Natural killer cell (primary cell): ENCODE measurements at regions not wholly inside any gene's neighbourhood (a gene's known extent, or its start where the extent isn't known, plus 50 kb on each side); places are given as distances from the start of the nearest gene placed in this dataset.

ENCODE experiments used
- ATAC-seq, 3 donors: fragments of 150-1000 bp in 2 of 3; fragments of 200-7000 bp in 1 of 3; cut with Tn5 transposase; 1 replicate in 1 of 3; 2 replicates in 2 of 3; pipeline ENCODE4 v1.10.0; 2021; ENCODE audit warnings: mild to moderate bottlenecking in 2 of 3, moderate library complexity in 2 of 3
- DNase-seq, 2 donors: peaks; one replicate each; pipeline versions ENCODE4 v3.0.0 to v3.0.0-alpha.2; 2013 to 2021; ENCODE audit warnings: mixed read lengths in 1 of 2
- H3K27ac ChIP-seq: one replicate; pipeline ENCODE4 v1.5.1; 2013; ENCODE audit warnings: mild to moderate bottlenecking, low read length
- H3K27me3 ChIP-seq: one replicate; pipeline ENCODE4 v1.6.1; 2013; ENCODE audit warnings: low read length; ENCODE audit not compliant: control insufficient read depth, insufficient read depth
- H3K36me3 ChIP-seq: one replicate; pipeline ENCODE4 v1.6.1; 2013; ENCODE audit warnings: low read length; ENCODE audit not compliant: control insufficient read depth, insufficient read depth
- H3K4me1 ChIP-seq: one replicate; pipeline ENCODE4 v1.6.1; 2013; ENCODE audit warnings: low read length; ENCODE audit not compliant: control insufficient read depth, insufficient read depth
- H3K4me3 ChIP-seq: one replicate; pipeline ENCODE4 v1.5.1; 2013; ENCODE audit warnings: low read length
- H3K9me3 ChIP-seq: one replicate; pipeline ENCODE4 v1.6.1; 2013; ENCODE audit warnings: low read length; ENCODE audit not compliant: control insufficient read depth, insufficient read depth
- H3K27ac Mint-ChIP-seq, 2 donors: one replicate each; pipeline ENCODE4 v1.8.0; 2022; ENCODE audit warnings: mild to moderate bottlenecking in 2 of 2, mixed read lengths in 2 of 2, moderate library complexity in 1 of 2
- H3K27me3 Mint-ChIP-seq, 2 donors: one replicate each; pipeline ENCODE4 v1.8.0; 2022; ENCODE audit warnings: low read depth in 2 of 2, mixed read lengths in 2 of 2
- H3K36me3 Mint-ChIP-seq: one replicate; pipeline ENCODE4 v1.8.0; 2022; ENCODE audit warnings: mixed read lengths
- H3K4me1 Mint-ChIP-seq, 2 donors: one replicate each; pipeline ENCODE4 v1.8.0; 2022; ENCODE audit warnings: mixed read lengths in 2 of 2
- H3K4me3 Mint-ChIP-seq: one replicate; pipeline ENCODE4 v1.8.0; 2022; ENCODE audit warnings: mild to moderate bottlenecking, moderate library complexity, mixed read lengths
- H3K9me3 Mint-ChIP-seq, 2 donors: one replicate each; pipeline ENCODE4 v1.8.0; 2022; ENCODE audit warnings: mixed read lengths in 2 of 2
- WGBS: methylation state at CpG from one replicate; pipeline ENCODE4 v1.1.7; 2013; ENCODE audit warnings: missing lambda C conversion rate; ENCODE audit not compliant: insufficient coverage; 5-methylcytosine and 5-hydroxymethylcytosine counted together
- intact Hi-C: fragments of 100-400 bp; cut with micrococcal nuclease; formaldehyde crosslinking; loops from one replicate; pipeline ENCODE4 v1.14.2; 2022
- TF ChIP-seq, protein P1 (sequence below): fragments of 200-600 bp; IDR thresholded peaks from one replicate; pipeline ENCODE4 v1.8.0; 2022; ENCODE audit warnings: antibody characterized with exemption

DNA sequence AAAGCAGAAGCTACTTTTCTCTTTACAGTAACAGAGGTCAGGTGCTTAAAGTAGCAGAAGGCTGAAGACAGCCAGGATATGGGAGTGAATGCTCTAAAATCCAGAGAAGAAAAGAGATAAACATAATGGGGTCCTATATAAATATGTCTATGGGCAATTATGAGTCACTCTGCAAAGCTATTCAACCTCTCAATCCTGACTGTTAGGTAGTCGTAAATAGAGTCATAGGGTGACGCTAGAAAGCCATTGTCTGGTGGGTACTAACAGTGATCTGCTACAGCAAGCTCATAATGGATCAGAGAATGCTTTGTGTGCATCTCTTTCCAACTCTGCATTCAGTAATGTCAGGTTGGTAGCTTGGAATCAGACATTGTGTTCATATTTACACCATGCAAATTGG is 53.5 kb upstream of the PDE5A start:
- H3K9me3 Mint-ChIP-seq = peaks cover 0 to 3% of the 10 kb centered on the region in 2 donors
- H3K4me3 Mint-ChIP-seq = no peak overlapping the region
- intact Hi-C loops = no loop called here
- no peaks in the 10 kb centered on the region for H3K27me3 Mint-ChIP-seq
- TF ChIP-seq, protein P1, sequence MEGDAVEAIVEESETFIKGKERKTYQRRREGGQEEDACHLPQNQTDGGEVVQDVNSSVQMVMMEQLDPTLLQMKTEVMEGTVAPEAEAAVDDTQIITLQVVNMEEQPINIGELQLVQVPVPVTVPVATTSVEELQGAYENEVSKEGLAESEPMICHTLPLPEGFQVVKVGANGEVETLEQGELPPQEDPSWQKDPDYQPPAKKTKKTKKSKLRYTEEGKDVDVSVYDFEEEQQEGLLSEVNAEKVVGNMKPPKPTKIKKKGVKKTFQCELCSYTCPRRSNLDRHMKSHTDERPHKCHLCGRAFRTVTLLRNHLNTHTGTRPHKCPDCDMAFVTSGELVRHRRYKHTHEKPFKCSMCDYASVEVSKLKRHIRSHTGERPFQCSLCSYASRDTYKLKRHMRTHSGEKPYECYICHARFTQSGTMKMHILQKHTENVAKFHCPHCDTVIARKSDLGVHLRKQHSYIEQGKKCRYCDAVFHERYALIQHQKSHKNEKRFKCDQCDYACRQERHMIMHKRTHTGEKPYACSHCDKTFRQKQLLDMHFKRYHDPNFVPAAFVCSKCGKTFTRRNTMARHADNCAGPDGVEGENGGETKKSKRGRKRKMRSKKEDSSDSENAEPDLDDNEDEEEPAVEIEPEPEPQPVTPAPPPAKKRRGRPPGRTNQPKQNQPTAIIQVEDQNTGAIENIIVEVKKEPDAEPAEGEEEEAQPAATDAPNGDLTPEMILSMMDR = no peak
- WGBS = 74% methylated on average over 2 of the region's 2 CpGs
- H3K27me3 ChIP-seq = no peaks in the 10 kb centered on the region
- H3K9me3 ChIP-seq = no peaks in the 10 kb centered on the region
- no peak for DNase-seq
- ATAC-seq = no peak
- no peaks in the 10 kb centered on the region for H3K36me3 Mint-ChIP-seq
- no peak overlapping the region for H3K27ac ChIP-seq
- no peak overlapping the region for H3K4me3 ChIP-seq
- H3K27ac Mint-ChIP-seq = no peak overlapping the region
- H3K4me1 ChIP-seq = no peaks in the 10 kb centered on the region
- H3K4me1 Mint-ChIP-seq = no peaks in the 10 kb centered on the region
- no peaks in the 10 kb centered on the region for H3K36me3 ChIP-seq

DNA sequence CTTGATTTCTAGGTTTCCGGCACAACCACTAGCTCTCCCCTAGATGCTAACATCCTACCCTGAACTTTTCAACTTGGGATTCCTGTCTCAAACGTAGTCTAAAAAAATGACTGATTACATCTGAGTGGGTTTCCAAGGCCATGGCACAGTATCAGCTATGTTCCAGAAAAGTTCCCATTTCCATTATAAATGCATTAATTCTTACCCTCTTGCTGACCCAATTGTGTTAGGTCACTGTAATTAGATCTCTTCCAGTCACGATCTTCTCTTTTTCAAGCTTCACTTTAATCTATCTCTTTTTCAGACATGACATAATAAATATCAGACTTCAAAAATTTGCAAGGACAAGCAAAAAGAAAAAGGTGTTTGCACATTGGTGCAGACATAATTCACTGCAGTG is 50.6 kb upstream of the PDE5A start:
- WGBS = 43% methylated on average over 3 of the region's 3 CpGs

DNA sequence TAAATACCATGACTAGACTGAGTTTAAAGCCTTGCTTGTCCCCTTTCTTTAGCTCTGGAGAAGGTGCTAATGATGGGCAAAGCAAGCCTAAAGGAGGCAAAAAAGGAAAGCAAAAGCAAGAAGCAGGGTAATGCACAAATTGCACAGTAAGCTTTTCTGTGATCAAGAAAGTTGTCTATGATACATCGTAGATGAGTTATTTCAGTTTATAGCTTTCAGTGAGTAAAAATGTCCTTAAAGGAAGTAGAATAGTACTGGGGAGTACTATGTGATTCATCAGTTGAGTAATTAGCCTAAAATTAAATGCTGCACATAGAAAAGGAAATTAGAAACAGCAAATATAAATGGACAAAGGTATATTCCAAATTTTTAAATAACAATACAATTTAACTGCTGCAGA is 50.2 kb upstream of the PDE5A start:
- no peak overlapping the region for H3K4me3 Mint-ChIP-seq
- no peak overlapping the region for H3K4me3 ChIP-seq
- ATAC-seq = no peak
- H3K9me3 Mint-ChIP-seq = no peaks in the 10 kb centered on the region
- H3K36me3 Mint-ChIP-seq = no peaks in the 10 kb centered on the region
- H3K9me3 ChIP-seq = no peaks in the 10 kb centered on the region
- H3K4me1 Mint-ChIP-seq = no peaks in the 10 kb centered on the region
- H3K36me3 ChIP-seq = no peaks in the 10 kb centered on the region
- WGBS = 70% methylated on average over 1 of the region's 1 CpG
- no peaks in the 10 kb centered on the region for H3K27me3 Mint-ChIP-seq
- no peaks in the 10 kb centered on the region for H3K4me1 ChIP-seq
- intact Hi-C loops = no loop called here
- H3K27ac ChIP-seq = no peak overlapping the region
- no peak for DNase-seq
- H3K27ac Mint-ChIP-seq = no peak overlapping the region
- no peaks in the 10 kb centered on the region for H3K27me3 ChIP-seq
- TF ChIP-seq, protein P1 = no peak

More for the DNA sequence above, 50.6 kb upstream of the PDE5A start:
- TF ChIP-seq, protein P1 = no peak
- H3K4me3 Mint-ChIP-seq = no peak overlapping the region
- H3K27ac ChIP-seq = no peak overlapping the region
- H3K27me3 Mint-ChIP-seq = no peaks in the 10 kb centered on the region
- H3K27ac Mint-ChIP-seq = no peak overlapping the region
- intact Hi-C loops = no loop called here
- no peaks in the 10 kb centered on the region for H3K4me1 Mint-ChIP-seq
- H3K9me3 Mint-ChIP-seq = no peaks in the 10 kb centered on the region
- H3K4me1 ChIP-seq = no peaks in the 10 kb centered on the region
- DNase-seq (no peak), ATAC-seq (no peak)
- H3K9me3 ChIP-seq = no peaks in the 10 kb centered on the region
- no peaks in the 10 kb centered on the region for H3K36me3 ChIP-seq
- H3K27me3 ChIP-seq = no peaks in the 10 kb centered on the region
- no peak overlapping the region for H3K4me3 ChIP-seq
- no peaks in the 10 kb centered on the region for H3K36me3 Mint-ChIP-seq
